ENCODE measurements at regions not wholly inside any gene's neighbourhood (a gene's known extent, or its start where the extent isn't known, plus 50 kb on each side); places are given as distances from the start of the nearest gene placed in this dataset.

DNA sequence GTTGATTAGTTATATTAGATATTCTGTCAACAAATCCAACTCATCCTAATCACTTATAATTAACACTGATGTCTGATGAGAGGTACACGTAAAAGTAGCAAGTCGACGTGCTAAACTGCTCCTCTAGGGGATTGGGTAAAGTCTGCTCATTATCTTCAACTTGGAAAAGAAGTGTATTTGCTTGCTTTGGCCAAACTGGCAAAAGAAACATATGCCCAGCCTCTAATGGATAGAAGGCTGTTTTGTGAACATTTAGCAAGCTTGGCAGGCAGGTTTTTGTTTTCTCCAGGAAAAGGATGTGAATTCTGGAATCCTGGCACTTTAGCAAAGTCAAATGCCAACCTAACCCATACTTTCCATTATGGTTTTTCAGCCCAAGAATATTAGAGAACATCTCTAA is 264.8 kb downstream of the TBL1XR1 start:
- no peak for TF ChIP-seq EZH2 (IDR thresholded peaks at IDR 0.05; ENCODE audit: borderline replicate concordance)
- TF ChIP-seq, protein P1, sequence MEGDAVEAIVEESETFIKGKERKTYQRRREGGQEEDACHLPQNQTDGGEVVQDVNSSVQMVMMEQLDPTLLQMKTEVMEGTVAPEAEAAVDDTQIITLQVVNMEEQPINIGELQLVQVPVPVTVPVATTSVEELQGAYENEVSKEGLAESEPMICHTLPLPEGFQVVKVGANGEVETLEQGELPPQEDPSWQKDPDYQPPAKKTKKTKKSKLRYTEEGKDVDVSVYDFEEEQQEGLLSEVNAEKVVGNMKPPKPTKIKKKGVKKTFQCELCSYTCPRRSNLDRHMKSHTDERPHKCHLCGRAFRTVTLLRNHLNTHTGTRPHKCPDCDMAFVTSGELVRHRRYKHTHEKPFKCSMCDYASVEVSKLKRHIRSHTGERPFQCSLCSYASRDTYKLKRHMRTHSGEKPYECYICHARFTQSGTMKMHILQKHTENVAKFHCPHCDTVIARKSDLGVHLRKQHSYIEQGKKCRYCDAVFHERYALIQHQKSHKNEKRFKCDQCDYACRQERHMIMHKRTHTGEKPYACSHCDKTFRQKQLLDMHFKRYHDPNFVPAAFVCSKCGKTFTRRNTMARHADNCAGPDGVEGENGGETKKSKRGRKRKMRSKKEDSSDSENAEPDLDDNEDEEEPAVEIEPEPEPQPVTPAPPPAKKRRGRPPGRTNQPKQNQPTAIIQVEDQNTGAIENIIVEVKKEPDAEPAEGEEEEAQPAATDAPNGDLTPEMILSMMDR (IDR thresholded peaks at IDR 0.05; ENCODE audit: poor library complexity), result no peak
- TF ChIP-seq EZH2phosphoT487 (IDR thresholded peaks at IDR 0.05; ENCODE audit: low read depth, severe bottlenecking, unreplicated experiment), result no peak

Measured in hepatocyte (in vitro differentiated cells).